Liver (tissue), 8 donors: ENCODE measurements at regions not wholly inside any gene's neighbourhood (a gene's known extent, or its start where the extent isn't known, plus 50 kb on each side); places are given as distances from the start of the nearest gene placed in this dataset.

Experiments used
- DNase-seq: peaks from one replicate; pipeline ENCODE4 v3.0.0-alpha.2; 2017; ENCODE audit warnings: low spot score
- H3K27ac ChIP-seq, 2 donors: one replicate each; pipeline ENCODE4 v1.7.0; 2013; ENCODE audit warnings: inconsistent platforms in 2 of 2, low read length in 2 of 2, control low read depth in 1 of 2, low read depth in 1 of 2, mild to moderate bottlenecking in 1 of 2
- H3K27me3 ChIP-seq, 4 donors: one replicate each; pipeline versions ENCODE4 v1.6.1 to v1.7.0; 2013; ENCODE audit warnings: low read length in 3 of 4, inconsistent platforms in 1 of 4, mild to moderate bottlenecking in 1 of 4, moderate library complexity in 1 of 4; ENCODE audit not compliant: control insufficient read depth in 4 of 4, insufficient read depth in 4 of 4
- H3K36me3 ChIP-seq, 4 donors: one replicate each; pipeline versions ENCODE4 v1.6.1 to v1.7.0; 2013; ENCODE audit warnings: low read length in 3 of 4, mild to moderate bottlenecking in 3 of 4, low read depth in 1 of 4, moderate library complexity in 1 of 4; ENCODE audit not compliant: control insufficient read depth in 4 of 4, insufficient read depth in 3 of 4
- H3K4me1 ChIP-seq, 4 donors: one replicate each; pipeline versions ENCODE4 v1.6.1 to v1.7.0; 2013; ENCODE audit warnings: low read length in 3 of 4, mild to moderate bottlenecking in 3 of 4, moderate library complexity in 1 of 4; ENCODE audit not compliant: control insufficient read depth in 4 of 4, insufficient read depth in 4 of 4
- H3K4me3 ChIP-seq, 3 donors: one replicate each; pipeline versions ENCODE4 v1.6.1 to v1.7.0; 2013; ENCODE audit warnings: low read length in 3 of 3, control low read depth in 1 of 3, low read depth in 1 of 3, mild to moderate bottlenecking in 1 of 3
- H3K9ac ChIP-seq, 2 donors: one replicate each; pipeline ENCODE4 v1.7.0; 2013; ENCODE audit warnings: low read length in 2 of 2, mild to moderate bottlenecking in 2 of 2, moderate library complexity in 2 of 2, control low read depth in 1 of 2, low read depth in 1 of 2
- H3K9me3 ChIP-seq, 4 donors: one replicate each; pipeline versions ENCODE4 v1.6.1 to v1.7.0; 2013; ENCODE audit warnings: low read length in 3 of 4; ENCODE audit not compliant: control insufficient read depth in 4 of 4
- CTCF ChIP-seq: fragments of 150-350 bp; IDR thresholded peaks from 2 replicates; pipeline ENCODE4 v1.5.1; 2017; ENCODE audit warnings: improper control_type of control experiment, low read depth, low read length; ENCODE audit not compliant: missing input control
- EGR1 ChIP-seq, 2 donors: IDR thresholded peaks; 2 replicates each; pipeline ENCODE4 v1.6.1; 2016 to 2018; ENCODE audit warnings: antibody characterized with exemption in 2 of 2, low read depth in 2 of 2
- HNF4A ChIP-seq, 2 donors: conservative IDR thresholded peaks; 2 replicates each; pipeline ENCODE4 v1.6.1; 2016; ENCODE audit warnings: antibody characterized with exemption in 2 of 2, mild to moderate bottlenecking in 2 of 2
- HNF4G ChIP-seq: IDR thresholded peaks from 2 replicates; pipeline ENCODE4 v1.6.1; 2016; ENCODE audit warnings: antibody characterized with exemption
- NR2F2 ChIP-seq: IDR thresholded peaks from 2 replicates; pipeline ENCODE4 v1.6.1; 2016; ENCODE audit warnings: antibody characterized with exemption
- RAD21 ChIP-seq, 2 donors: IDR thresholded peaks; 2 replicates each; pipeline ENCODE4 v1.6.1; 2016; ENCODE audit warnings: antibody characterized with exemption in 2 of 2, mild to moderate bottlenecking in 2 of 2
- REST ChIP-seq: IDR thresholded peaks from 2 replicates; pipeline ENCODE4 v1.6.1; 2016; ENCODE audit warnings: antibody characterized with exemption, mild to moderate bottlenecking
- SP1 ChIP-seq: IDR thresholded peaks from 2 replicates; pipeline ENCODE4 v1.6.1; 2018; ENCODE audit warnings: antibody characterized with exemption, mild to moderate bottlenecking
- TAF1 ChIP-seq: conservative IDR thresholded peaks from 2 replicates; pipeline ENCODE4 v1.6.1; 2016; ENCODE audit warnings: antibody characterized with exemption, mild to moderate bottlenecking
- YY1 ChIP-seq: IDR thresholded peaks from 2 replicates; pipeline ENCODE4 v1.6.1; 2016; ENCODE audit warnings: antibody characterized with exemption, mild to moderate bottlenecking
- WGBS: extraction: QIAGEN DNeasy Blood & Tissue Kit; methylation state at CpG from one replicate; pipeline ENCODE4 v1.1.7; 2013; 5-methylcytosine and 5-hydroxymethylcytosine counted together
- TF ChIP-seq, protein P1 (sequence below): IDR thresholded peaks from 2 replicates; pipeline ENCODE4 v1.6.1; 2016; ENCODE audit warnings: antibody characterized with exemption
- donor health status: healthy.
- donor health status: healthy.
- donor health status: healthy.
- donor health status: healthy.
- donor health status: healthy.

DNA sequence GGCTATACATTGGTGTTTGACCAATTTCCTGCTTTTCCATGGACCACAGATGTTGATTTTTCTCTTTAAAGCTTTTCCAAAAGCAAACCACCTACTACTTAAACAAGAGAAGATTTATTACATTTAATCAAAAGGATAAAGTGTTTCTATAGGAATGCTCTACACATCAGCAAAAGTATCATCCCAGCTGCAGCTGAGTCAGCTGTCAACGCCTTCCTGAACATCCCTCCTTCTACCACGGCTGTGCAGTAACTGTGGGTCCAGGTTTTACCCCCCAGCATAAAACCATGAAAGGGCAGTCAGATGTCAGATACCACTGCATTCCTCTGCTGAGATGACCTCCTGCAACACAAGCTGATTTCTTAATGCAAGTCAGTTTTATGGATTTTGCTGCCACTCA, 524.5 kb upstream of the MEX3C start:
- 81% methylated on average over 2 of the region's 2 CpGs for WGBS
- Histone ChIP-seq H3K27me3 (no peaks in the 10 kb centered on the region), H3K36me3 (no peaks in the 10 kb centered on the region), H3K4me3 (no peak overlapping the region), H3K27ac (no peak overlapping the region), H3K9me3 (no peaks in the 10 kb centered on the region), H3K4me1 (no peaks in the 10 kb centered on the region), H3K9ac (no peak overlapping the region)
- DNase-seq: no peak
- TF ChIP-seq RAD21 (IDR thresholded peaks at IDR 0.05) (no peak), SP1 (no peak), CTCF (no peak)
- TF ChIP-seq, protein P1, sequence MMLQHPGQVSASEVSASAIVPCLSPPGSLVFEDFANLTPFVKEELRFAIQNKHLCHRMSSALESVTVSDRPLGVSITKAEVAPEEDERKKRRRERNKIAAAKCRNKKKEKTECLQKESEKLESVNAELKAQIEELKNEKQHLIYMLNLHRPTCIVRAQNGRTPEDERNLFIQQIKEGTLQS: no peak

GRCh38 chr18:51724790-51725721, 527.6 kb upstream of the MEX3C start:
- H3K4me3 ChIP-seq: no peak overlapping the region
- H3K27me3 ChIP-seq: no peaks in the 10 kb centered on the region
- no peak overlapping the region for H3K9ac ChIP-seq
- no peak for DNase-seq
- H3K36me3 ChIP-seq: no peaks in the 10 kb centered on the region
- H3K4me1 ChIP-seq: no peaks in the 10 kb centered on the region
- TF ChIP-seq TAF1 (no peak), HNF4G (no peak), HNF4A (conservative IDR thresholded peaks at IDR 0.05) (no peak), REST (no peak)
- H3K27ac ChIP-seq: no peak overlapping the region
- WGBS: 69% methylated on average over 9 of the region's 9 CpGs
- H3K9me3 ChIP-seq: no peaks in the 10 kb centered on the region

- 89% methylated on average over 2 of the region's 2 CpGs for WGBS
- H3K9me3 ChIP-seq: no peaks in the 10 kb centered on the region
- no peak for DNase-seq
- H3K9ac ChIP-seq: no peak overlapping the region
- no peaks in the 10 kb centered on the region for H3K4me1 ChIP-seq
- H3K27ac ChIP-seq: no peak overlapping the region
- H3K36me3 ChIP-seq: no peaks in the 10 kb centered on the region
- no peaks in the 10 kb centered on the region for H3K27me3 ChIP-seq
- H3K4me3 ChIP-seq: no peak overlapping the region
- TF ChIP-seq YY1 (no peak), EGR1 (IDR thresholded peaks at IDR 0.05; ENCODE audit: low read depth in 2 of 2) (no peak), NR2F2 (no peak)
Observed at GRCh38 chr18:51726614-51727013, 529.1 kb upstream of the MEX3C start.
